ENCODE measurements at regions not wholly inside any gene's neighbourhood (a gene's known extent, or its start where the extent isn't known, plus 50 kb on each side); places are given as distances from the start of the nearest gene placed in this dataset.
"Not testable (repeated sequence)": the region's sequence is repeated elsewhere in the genome, so short reads cannot be mapped to it uniquely, and the experiment has no call there.

DNA sequence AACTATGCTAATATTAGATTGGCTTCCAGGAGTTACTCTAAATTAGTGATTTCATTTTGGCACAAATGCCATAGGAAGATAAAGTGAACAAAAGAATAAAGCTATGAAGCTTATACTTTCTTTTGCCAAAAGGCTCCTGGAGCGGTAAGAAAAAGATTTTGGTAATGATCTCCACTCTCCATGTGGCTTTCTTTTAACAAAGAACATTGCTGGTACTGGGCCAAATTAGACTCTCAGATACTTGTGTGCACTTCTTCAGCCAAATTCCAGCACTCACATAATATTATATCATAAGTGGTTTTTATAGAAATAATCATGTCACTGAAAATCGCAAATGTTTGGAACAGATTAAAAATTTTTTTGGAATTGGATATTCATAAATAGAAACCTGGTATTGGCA lies 142.4 kb upstream of the FGF13 start:
- no peak for ATAC-seq

DNA sequence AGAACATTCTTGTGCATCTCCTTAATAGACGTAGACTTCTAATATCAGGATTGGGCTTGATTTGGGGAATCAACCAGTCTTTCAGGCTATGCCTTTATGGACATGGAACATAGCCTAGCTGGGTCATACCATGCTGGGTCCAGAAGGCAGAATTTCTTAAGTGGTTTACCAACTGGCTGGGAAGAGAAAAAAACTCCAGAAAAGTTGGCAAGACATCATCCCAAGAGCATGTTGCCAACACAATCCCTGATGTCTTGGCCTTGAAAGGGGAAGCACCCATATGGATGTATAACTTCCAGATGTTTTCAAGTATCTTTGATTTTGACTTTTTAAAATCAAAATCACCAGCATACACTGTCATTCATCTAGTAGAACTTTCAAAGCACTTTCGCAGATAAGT lies 138.0 kb upstream of the FGF13 start:
- ATAC-seq: no peak

DNA sequence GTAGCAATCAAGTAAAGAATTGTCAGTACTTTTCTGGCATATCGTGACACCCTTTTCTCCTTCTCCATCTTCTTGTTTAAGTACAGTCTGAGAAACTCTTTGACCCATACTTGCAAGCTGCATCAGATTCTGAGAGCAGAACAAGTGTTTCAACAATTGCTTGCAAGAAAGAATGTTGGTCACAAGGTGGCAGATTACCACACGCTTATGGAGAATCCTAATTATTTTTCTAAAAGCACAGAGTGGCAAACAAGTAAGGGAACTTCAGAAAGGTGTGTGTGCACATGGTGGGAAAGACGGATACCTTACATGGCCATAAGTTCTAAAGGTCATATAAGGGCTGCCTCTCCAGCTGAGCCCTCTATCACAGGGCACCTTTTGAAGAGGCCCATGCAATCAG lies 136.4 kb upstream of the FGF13 start:
- no peak for ATAC-seq

DNA sequence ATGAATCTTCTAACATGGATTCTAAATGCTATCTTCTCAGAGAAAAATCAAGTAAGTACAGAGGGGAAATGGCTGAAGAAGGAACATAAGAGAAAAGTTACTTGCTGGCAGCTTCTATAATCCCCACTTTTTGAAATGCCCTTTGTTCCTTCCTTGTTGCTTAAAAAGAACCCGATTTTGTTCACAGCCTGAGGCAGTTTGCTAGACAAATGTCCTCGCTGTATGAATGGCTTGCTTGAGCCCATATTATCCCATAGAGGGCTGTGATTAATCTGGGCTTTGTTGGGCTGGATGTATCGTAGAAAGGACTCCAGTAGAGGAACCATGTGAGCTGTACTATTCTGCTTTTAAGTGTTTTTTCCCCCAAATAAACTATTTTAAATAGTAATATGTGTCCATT lies 134.3 kb upstream of the FGF13 start:
- no peak for ATAC-seq

DNA sequence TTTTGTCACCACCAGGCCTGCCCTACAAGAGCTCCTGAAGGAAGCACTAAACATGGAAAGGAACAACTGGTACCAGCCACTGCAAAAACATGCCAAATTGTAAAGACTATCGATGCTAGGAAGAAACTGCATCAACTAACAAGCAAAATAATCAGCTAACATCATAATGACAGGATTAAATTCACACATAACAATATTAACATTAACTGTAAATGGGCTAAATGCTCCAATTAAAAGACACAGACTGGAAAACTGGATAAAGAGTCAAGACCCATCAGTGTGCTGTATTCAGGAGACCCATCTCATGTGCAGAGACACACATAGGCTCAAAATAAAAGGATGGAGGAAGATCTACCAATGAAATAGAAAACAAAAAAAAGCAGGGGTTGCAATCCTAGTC lies 95.9 kb upstream of the FGF13 start:
- ATAC-seq: not testable (repeated sequence)

DNA sequence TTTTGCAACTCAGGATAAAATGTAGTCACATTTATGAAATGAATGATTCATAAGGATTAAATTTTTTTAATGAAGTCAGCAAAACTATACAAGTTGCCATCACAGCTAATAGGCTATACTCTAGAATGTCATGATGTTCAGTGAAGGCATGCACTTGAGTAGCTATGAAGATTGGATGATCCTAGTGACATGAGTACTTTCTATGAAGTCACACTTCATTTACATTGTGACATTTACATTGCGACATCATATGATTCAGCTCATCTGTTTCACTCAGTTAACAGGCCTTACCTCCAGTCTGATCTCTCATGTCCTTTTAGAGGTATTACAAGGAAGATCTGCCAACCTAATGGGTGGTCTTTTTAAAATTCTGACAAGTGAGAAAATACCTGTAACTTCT lies 82.7 kb upstream of the FGF13 start:
- peak; percentile 58 for ATAC-seq

DNA sequence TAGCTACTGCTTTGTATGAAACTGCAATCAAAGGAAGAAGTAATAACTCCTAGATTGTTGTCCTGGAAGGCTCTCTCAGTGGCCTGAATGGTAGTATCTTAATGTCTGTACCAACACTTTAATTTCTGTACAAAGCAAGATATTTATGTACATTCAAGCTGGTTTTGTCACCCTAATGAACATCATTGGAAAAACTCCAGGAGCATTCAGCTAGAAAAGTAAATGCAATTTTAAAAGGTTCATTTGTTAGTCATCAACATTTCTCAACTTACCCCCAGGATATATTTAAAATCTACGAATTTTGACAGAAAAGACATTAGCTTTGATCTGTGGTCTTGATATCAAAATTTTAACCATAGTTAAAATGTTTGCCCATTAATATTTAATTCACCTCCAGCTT lies 80.0 kb upstream of the FGF13 start:
- no peak for ATAC-seq

DNA sequence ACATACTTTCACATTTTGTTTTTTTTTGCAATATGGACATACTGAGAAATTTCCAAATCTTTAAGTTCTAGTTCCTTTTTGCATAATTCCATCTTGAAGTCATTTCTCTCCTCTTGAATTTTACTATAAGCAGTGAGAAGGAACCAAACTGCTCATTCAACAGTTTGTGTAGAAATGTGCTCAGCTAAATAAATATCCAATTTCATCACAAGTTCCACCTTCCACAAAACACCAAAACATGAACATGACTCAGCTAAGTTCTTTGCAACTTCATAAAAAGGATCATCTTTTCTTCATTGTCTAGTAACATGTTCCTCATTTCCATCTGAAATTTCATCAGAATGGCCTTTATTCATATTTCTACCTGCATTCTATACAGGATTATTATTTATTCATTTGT lies 77.3 kb upstream of the FGF13 start:
- ATAC-seq: no peak

DNA sequence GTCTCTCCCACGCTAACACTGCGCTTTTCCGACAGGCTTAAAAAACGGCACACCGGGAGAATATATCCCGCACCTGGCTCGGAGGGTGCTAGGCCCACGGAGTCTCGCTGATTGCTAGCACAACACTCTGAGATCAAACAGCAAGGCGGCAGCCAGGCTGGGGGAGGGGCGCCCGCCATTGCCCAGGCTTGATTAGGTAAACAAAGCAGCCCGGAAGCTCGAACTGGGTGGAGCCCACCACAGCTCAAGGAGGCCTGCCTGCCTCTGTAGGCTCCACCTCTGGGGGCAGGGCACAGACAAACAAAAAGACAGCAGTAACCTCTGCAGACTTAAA lies 67.0 kb upstream of the FGF13 start:
- ATAC-seq: not testable (repeated sequence)

DNA sequence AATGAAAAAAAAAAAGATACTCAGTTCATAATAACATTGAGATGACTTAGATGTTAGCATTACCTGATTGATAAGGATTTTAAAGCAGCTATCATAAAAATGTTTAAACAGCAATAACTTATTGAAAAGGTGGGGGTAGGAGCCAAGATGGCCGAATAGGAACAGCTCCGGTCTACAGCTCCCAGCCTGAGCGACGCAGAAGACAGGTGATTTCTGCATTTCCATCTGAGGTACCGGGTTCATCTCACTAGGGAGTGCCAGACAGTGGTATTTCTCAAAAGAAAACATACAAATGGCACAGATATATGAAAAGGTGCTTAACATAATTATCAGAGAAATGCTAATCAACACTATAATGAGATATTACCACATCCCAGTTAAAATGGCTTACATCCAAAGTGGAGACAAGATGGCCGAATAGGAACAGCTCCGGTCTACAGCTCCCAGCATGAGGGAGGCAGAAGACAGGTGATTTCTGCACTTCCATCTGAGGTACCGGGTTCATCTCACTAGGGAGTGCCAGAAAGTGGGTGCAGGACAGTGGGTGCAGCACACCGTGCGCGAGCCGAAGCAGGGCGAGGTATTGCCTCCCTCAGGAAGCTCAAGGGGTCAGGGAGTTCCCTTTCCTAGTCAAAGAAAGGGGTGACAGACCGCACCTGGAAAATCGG lies 66.5 kb upstream of the FGF13 start:
- not testable (repeated sequence) for ATAC-seq

DNA sequence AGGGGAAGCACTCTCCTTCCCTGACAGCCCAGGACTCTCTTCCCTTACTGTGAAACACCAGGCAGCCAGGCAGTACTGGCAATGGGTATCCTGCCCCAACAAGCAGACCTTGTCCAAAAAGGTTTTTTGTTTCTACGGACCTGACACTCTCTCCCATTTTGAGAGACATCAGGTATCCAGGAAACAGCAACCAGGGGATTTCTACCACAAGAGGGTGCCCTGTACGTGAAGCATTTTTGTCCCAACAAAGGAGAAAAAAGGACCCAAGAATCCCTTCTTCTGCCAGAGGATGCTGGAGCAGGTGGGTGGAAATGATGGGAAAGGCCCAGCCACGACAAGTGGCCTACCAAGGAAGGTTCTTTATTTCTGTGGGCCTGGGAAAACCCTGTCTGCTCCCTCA lies 65.7 kb upstream of the FGF13 start:
- ATAC-seq: no peak

DNA sequence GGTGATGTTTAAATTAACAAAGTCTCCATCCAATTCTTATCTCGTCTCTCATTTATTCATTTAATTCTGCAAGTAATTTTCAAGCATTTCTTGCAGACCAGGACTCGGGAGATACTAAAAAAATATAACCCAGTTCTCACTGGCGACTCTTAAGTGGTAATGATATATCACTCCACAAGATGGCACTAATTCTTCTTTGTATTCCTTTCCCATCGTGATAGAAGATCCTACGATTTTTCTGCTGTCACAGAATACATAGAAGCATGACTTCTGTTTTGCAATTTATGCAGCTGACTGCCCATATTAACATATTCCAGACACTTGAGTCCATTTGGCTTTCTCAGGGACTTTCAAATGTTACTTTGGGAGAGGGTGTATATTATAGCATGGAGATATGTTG lies 64.0 kb upstream of the FGF13 start:
- ATAC-seq: peak; percentile 49

DNA sequence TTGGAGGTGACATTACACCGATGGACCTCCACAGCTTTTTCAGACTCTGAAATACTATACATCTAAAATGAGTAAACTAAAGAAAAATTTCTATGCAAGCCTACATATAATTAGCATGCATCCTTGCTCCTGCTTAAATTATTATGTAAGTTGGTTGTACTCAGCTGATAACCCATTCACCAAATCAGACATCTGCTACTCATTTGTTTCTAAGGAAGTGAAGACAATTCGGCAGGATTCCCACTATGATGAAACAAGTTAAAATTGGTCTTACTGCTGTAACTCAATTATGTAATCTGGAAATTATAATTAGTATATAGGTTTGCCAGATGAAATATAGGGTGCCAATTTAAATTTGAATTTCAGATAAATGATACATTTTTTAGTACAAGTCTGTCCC lies 59.5 kb upstream of the FGF13 start:
- ATAC-seq: no peak

DNA sequence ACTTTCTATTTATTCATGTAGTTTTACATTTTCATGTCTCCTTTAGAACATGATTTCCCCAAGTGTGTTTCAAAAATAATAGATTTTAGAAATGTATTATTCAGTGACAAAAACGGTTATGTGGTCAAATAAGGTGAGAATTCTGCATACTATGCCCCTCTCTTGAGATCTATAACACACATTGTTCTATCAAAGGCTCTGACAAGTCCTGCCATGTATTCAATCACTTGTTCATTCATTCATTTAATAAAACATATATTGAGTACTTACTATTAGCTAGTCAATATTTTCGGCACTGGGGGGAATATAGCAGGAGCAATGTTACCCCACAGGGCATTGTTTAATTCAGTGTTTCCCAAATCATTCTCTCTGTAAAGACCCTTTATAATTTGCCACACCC lies 58.4 kb upstream of the FGF13 start:
- no peak for ATAC-seq

DNA sequence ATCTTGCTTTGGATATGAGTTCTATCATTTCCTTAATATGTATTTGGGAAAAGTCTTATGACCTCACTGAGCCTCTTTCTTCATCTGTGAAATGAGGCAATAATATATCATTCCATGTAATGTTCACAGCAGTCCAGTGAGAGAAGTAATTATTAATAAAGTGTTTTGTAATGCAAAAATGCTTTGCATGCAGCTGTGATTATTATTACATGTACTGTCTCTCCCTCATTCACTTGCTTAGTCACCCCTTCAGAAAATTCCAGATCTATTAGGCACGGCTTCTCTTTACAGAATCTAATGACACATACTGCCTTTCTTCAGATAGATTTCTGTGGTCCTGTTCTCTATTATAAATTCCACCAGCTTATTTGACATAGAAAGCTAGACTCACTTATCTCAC lies 53.5 kb upstream of the FGF13 start:
- no peak for ATAC-seq

DNA sequence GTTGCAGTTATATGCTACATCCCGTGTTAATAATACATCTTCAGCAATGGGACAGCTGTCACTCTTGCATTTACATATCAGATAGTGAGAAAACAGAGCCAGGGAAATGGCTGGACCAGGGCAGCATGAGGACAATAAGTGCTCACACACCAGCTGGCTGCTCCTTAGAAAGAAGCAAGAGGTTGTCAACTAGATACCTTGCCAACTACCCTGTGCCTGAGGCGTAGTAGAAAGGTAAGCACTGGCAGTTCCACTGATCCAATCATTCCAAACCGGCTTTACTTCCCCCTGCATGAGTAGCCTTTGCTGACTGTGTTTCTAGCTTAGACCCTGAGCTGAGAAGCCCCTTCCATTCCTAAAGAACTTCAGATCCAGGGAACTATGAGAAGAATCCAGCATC lies 52.2 kb upstream of the FGF13 start:
- no peak for ATAC-seq

DNA sequence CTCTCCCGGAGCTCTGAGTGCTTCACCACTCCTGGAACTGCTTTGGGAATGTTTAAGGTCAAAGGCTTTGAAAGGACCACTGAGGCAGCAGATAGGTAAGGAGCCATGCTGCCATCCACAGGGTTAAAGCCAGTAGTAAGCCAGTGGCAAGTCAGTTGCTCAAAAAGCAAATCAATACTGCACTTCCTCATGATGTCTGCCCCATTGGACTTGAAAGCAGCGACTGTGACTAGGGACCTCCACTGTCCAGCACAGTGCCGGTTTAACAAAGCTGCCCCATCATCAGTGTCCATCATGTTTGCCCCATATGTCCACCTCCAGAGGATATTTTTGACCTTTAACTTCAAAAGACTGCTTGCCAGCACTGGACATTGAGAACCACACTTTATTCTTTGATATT lies 49.9 kb upstream of the FGF13 start:
- no peak for ATAC-seq

All from esophagus mucosa (tissue), 1 donor.